Muscle of leg (tissue), 3 donors: ENCODE measurements at regions not wholly inside any gene's neighbourhood (a gene's known extent, or its start where the extent isn't known, plus 50 kb on each side); places are given as distances from the start of the nearest gene placed in this dataset.

Experiments
- DNase-seq: peaks from one replicate; pipeline ENCODE4 v3.0.0; 2013
- H3K27ac ChIP-seq: one replicate; pipeline ENCODE4 v1.5.1; 2013; ENCODE audit warnings: mild to moderate bottlenecking, low read length, control low read depth
- H3K27me3 ChIP-seq: one replicate; pipeline ENCODE4 v1.6.1; 2013; ENCODE audit warnings: low read length; ENCODE audit not compliant: control insufficient read depth, insufficient read depth
- H3K36me3 ChIP-seq: one replicate; pipeline ENCODE4 v1.6.1; 2013; ENCODE audit warnings: low read length; ENCODE audit not compliant: control insufficient read depth, insufficient read depth
- H3K4me1 ChIP-seq: one replicate; pipeline ENCODE4 v1.6.1; 2013; ENCODE audit warnings: low read length; ENCODE audit not compliant: control insufficient read depth, insufficient read depth
- H3K4me3 ChIP-seq: one replicate; pipeline ENCODE4 v1.5.1; 2013; ENCODE audit warnings: low read length, control low read depth
- H3K9me3 ChIP-seq: replicated peaks from 2 replicates; pipeline ENCODE4 v1.6.1; 2013; ENCODE audit warnings: low read depth, low read length; ENCODE audit not compliant: control insufficient read depth
- WGBS: methylation state at CpG from one replicate; pipeline ENCODE4 v1.1.5; 2013; ENCODE audit warnings: missing lambda C conversion rate; ENCODE audit not compliant: insufficient coverage; 5-methylcytosine and 5-hydroxymethylcytosine counted together

DNA sequence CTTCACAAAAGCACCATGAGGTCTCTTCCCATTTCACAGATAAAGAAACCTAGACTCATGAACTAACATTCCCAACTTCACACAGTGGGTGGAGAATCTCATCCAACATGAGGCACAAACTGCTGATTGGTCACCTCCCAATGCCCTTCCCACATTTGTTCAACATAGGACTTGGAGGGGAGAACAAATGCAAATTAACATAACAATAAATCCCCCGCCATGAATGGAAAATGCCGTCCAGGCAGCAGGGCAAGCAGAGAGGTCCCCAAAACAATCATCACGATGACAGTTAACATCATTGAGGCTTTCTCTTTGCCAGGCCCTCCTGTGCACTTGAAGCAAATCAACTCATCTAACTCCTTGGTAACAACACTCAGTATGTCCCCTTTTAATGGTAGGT is 185.3 kb downstream of the TMEM132E start:
- Histone ChIP-seq H3K9me3 (no peaks in the 10 kb centered on the region), H3K27ac (no peak overlapping the region), H3K36me3 (no peaks in the 10 kb centered on the region), H3K27me3 (peaks cover 5% of the 10 kb centered on the region), H3K4me1 (no peaks in the 10 kb centered on the region), H3K4me3 (no peak overlapping the region)
- no CpG with 5 or more reads among the region's 3 CpGs for WGBS
- no peak for DNase-seq

DNA sequence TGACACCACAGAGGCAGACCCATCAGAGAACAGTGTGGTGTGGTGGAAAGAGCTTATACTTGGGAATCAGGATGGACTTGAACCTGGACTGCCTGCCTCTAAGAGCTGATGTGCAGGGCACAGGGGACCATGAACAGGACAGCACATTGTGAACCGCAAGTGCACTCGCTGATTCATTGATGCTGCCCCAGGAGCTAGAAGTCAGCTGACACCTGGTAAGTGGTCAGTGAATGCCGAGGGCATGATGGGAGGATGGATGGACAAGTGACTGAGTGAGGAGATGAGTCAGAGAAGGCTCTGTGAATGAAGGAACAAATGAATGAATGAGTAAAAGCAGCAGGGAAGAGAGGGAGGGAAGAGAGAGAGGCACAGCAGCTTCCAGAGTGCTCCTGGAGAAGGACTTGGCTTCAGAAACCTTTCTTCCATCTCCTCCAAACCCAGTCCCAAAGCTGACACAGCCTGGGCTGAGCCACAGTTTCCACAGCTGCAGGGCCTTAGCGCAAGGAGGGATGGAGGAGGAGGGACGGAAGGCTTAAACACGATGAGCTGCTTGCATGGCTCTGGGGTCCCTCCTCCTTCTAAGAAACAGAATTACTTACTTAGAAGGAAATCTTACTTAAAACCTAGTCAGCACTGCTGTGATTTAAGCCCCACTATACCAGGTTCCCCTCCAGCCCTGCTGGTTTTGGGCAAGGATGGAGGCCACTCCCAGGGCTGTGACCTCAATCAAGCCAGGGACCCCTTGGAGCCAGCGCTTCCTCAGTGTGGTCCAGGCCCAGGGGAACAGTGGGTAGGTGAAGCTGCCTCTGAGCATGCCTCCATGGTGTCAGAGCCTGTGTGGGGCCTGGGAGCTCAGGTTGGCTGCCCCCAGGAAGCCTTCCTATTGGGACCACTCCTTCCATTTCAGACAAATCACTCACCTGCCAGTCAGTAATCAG is 184.6 kb downstream of the TMEM132E start:
- Histone ChIP-seq H3K4me3 (no peak overlapping the region), H3K27me3 (peaks cover 5% of the 10 kb centered on the region), H3K27ac (no peak overlapping the region), H3K9me3 (no peaks in the 10 kb centered on the region), H3K4me1 (no peaks in the 10 kb centered on the region), H3K36me3 (no peaks in the 10 kb centered on the region)
- WGBS = 50% methylated on average over 4 of the region's 7 CpGs
- peak; percentile 89 for DNase-seq

DNA sequence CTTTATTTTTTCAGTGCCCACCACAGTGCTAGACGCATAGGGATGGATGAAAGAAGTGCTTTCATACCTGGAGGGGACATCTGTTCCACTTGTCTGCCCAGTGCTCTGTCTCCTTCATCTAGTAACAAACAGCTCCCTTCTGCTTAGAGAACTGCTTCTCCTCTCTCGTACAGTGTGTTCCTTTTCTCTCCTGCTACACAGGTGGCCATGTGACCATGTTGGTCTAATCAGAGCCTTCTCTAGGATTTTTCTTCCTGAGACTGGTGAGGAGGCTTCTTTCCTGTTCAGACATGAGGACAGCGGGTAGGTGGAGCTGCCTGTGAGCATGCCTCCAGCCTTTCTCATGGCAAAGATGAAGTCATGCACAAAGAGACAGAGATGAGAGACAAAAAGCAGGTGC is 182.7 kb downstream of the TMEM132E start:
- no peaks in the 10 kb centered on the region for H3K4me1 ChIP-seq
- no peaks in the 10 kb centered on the region for H3K9me3 ChIP-seq
- H3K27me3 ChIP-seq = peaks cover 3% of the 10 kb centered on the region
- 92% methylated on average over 2 of the region's 3 CpGs for WGBS
- no peak overlapping the region for H3K27ac ChIP-seq
- no peak for DNase-seq
- no peaks in the 10 kb centered on the region for H3K36me3 ChIP-seq
- no peak overlapping the region for H3K4me3 ChIP-seq

DNA sequence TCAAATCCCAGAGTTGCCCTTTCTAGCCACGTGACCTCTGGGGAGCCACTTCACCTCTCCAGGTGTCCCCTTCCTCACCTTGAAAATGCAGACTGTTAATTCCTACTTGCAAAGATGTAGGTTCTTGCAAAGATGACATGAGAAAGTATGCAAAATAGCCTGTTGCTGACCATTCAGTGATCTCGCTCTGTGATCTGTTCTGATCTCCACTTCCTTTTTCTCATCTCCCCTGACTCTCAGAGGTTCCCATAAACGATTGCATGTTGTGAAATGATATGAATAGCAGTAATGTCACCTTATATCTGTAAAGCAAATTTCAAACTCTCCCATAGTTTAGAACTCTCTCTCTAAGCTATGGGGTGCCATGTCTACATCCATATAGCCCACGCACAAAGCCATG is 182.3 kb downstream of the TMEM132E start:
- Histone ChIP-seq H3K4me3 (no peak overlapping the region), H3K27ac (no peak overlapping the region), H3K36me3 (no peaks in the 10 kb centered on the region), H3K4me1 (peaks cover 2% of the 10 kb centered on the region), H3K27me3 (peaks cover 3% of the 10 kb centered on the region), H3K9me3 (no peaks in the 10 kb centered on the region)
- no peak for DNase-seq
- WGBS = 80% methylated on average over 1 of the region's 4 CpGs

DNA sequence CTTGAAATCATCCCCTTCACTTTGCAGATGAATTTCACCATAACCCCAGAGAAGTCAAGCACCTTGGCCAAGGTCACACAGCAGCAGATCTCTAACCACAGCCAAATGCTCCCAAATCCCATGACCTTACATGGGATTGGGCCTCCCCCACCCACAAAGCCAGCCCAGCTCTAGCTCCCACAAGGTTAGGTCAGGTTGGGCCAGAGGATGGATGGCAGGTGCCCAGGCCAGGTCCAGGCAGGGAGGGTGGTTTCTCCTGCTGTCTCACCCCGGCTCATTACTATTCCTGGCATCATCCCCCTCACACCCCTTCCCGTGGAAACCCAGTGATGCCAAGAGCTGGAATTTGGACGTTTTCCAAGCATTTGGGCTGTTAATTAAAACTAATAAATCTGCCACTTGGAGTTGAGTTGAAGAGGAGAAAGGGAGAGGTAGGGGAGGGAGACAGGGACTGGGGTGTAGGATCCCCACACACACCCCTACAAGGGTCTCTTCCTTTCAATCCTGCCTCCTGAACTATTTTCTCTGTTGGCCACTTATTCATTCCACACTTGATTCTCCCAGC is 181.6 kb downstream of the TMEM132E start:
- no CpG with 5 or more reads among the region's 3 CpGs for WGBS
- Histone ChIP-seq H3K9me3 (no peaks in the 10 kb centered on the region), H3K36me3 (no peaks in the 10 kb centered on the region), H3K27me3 (peaks cover 3% of the 10 kb centered on the region), H3K4me1 (peaks cover 8% of the 10 kb centered on the region), H3K4me3 (no peak overlapping the region), H3K27ac (no peak overlapping the region)
- DNase-seq = no peak

DNA sequence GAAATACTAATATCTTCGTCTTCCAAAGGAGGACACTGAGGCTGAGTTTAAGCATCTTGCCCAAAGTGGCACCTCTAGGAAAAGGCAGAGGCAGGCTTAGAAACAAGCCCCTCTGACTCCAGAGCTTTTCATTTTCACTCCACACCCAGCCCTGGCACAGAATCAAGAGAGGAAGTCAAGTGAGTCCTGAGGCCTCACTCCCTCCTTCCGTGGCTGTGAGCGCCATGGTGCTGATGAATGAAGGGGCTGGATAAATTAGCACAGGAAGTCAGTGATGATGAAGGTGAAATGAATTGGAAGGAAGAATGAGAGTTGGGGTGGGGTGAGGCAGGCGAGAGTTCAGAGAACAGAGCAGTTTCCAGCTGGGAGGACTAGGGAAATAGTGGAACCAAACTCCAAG is 179.3 kb downstream of the TMEM132E start:
- no peak for DNase-seq
- Histone ChIP-seq H3K4me1 (peaks cover 8% of the 10 kb centered on the region), H3K27ac (no peak overlapping the region), H3K9me3 (no peaks in the 10 kb centered on the region), H3K36me3 (no peaks in the 10 kb centered on the region), H3K27me3 (no peaks in the 10 kb centered on the region), H3K4me3 (no peak overlapping the region)
- WGBS = 60% methylated on average over 2 of the region's 4 CpGs

DNA sequence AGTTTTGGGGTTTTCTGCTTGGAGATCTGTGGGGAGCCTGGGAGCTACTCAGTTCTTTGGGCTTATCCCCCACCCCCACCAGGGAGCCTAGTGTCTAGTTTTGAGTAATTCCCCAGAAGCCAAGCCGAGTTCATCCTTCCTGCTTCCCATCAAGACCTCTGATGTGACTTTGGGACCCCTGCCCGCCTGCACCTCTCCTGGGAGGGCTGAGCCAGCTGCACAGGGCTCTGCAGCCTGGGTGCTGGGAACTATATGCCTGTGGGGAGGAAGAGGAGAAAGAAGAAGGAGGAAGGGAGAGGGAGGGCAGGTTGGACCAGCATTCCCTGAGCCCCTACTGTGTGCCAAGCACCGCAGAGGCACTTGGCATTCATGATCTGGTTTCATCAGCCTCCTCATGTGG is 178.9 kb downstream of the TMEM132E start:
- WGBS = 75% methylated on average over 1 of the region's 3 CpGs

DNA sequence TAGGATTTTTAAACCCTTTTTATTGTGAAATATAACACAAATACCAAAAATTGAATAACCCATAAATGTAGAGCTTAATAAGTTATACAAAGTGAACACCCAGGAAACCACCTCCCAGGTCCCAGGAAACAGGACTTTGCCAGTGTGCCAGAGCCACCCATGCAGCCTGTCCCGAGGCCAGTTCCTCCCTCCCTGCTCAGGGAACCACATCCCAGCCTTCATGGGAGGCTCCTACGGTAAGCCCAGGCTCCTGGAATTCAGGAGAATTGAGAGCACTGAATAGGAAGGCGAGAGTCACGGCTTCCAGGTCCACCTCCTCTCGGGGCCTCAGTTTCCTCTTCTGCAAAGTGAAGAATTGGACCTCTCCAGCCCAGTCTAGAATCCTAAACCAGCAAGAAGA is 178.2 kb downstream of the TMEM132E start:
- no peaks in the 10 kb centered on the region for H3K27me3 ChIP-seq
- no peak overlapping the region for H3K4me3 ChIP-seq
- H3K27ac ChIP-seq = no peak overlapping the region
- H3K36me3 ChIP-seq = no peaks in the 10 kb centered on the region
- H3K4me1 ChIP-seq = peaks cover 8% of the 10 kb centered on the region
- no CpG with 5 or more reads among the region's 5 CpGs for WGBS
- H3K9me3 ChIP-seq = no peaks in the 10 kb centered on the region
- no peak for DNase-seq

More for the DNA sequence above, 178.9 kb downstream of the TMEM132E start:
- no peak for DNase-seq
- no peak overlapping the region for H3K4me3 ChIP-seq
- no peaks in the 10 kb centered on the region for H3K27me3 ChIP-seq
- no peaks in the 10 kb centered on the region for H3K9me3 ChIP-seq
- no peaks in the 10 kb centered on the region for H3K36me3 ChIP-seq
- H3K4me1 ChIP-seq = peaks cover 8% of the 10 kb centered on the region
- H3K27ac ChIP-seq = no peak overlapping the region

DNA sequence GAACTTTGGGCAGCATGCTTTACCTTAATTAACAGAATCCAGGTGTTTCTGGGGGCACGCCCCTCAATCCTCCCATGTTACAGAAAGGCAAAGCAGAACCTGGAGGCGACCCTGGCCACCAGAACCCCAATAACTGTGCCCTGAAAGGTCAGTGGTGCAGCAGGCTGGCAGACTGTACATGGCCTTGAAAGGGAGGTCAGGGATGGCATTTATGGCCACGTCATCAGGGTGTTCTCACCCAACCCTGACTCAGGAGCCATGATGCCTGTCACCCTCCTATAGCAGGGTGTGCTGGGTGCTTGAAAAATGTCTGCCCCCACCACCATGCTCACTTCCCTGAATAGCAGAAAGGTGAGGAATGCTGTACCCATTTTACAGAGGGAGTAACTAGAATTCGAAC is 177.7 kb downstream of the TMEM132E start:
- H3K9me3 ChIP-seq = no peaks in the 10 kb centered on the region
- H3K27me3 ChIP-seq = no peaks in the 10 kb centered on the region
- H3K4me1 ChIP-seq = peaks cover 8% of the 10 kb centered on the region
- no peak for DNase-seq
- WGBS = no CpG with 5 or more reads among the region's 4 CpGs
- H3K4me3 ChIP-seq = no peak overlapping the region
- no peaks in the 10 kb centered on the region for H3K36me3 ChIP-seq
- no peak overlapping the region for H3K27ac ChIP-seq

DNA sequence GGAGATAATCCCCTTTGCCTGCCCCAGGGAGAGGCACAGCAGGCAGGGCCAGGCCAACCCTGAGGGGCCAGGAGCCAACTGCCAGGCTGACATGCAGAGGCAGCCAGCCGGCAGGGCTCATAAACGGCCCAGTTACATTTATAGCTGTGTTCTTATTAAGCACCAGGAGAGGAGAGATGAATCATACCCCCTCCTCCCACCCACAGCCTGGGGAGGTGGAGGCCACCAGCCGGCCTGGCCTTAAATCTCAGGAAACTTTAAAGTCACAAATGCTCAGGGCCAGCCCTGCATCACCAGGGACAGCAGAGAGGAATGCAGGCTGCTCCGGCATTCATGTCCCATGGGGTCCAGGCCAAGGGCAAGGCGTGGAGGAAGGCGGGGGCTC is 177.2 kb downstream of the TMEM132E start:
- no peaks in the 10 kb centered on the region for H3K27me3 ChIP-seq
- H3K9me3 ChIP-seq = no peaks in the 10 kb centered on the region
- peaks cover 8% of the 10 kb centered on the region for H3K4me1 ChIP-seq
- no peak overlapping the region for H3K27ac ChIP-seq
- DNase-seq = peak; percentile 7
- H3K36me3 ChIP-seq = no peaks in the 10 kb centered on the region
- 27% methylated on average over 3 of the region's 6 CpGs for WGBS
- H3K4me3 ChIP-seq = no peak overlapping the region
